SH-SY5Y (cell line): ENCODE measurements at regions not wholly inside any gene's neighbourhood (a gene's known extent, or its start where the extent isn't known, plus 50 kb on each side); places are given as distances from the start of the nearest gene placed in this dataset.

Source experiments
- GATA2 ChIP-seq: IDR thresholded peaks from 2 replicates; pipeline ENCODE4 v1.6.1; 2011; ENCODE audit warnings: mild to moderate bottlenecking, low read depth, low read length
- GATA3 ChIP-seq: IDR thresholded peaks from 2 replicates; pipeline ENCODE4 v1.6.1; 2011; ENCODE audit warnings: low read depth, mild to moderate bottlenecking, low read length, moderate library complexity

DNA sequence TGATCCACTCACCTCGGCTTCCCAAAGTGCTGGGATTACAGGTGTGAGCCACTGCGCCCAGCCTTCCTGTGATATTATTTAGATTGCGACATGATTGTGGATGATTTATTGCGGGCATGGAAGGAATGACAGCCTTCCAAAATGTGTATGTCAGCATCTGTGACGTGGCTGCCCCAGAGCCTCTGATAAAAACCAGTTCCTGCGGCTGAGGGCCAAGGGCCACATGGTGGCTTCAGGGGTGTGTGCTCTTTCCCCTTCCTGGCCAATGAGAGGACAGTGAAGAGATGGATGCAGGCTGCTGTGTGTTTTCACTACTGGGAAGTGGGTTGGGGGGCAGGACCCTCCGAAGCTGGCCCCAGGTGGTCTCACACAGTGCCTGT, 57.4 kb upstream of the HGFAC start:
- no peak for TF ChIP-seq GATA2
- TF ChIP-seq GATA3 = no peak

- no peak for TF ChIP-seq GATA2
- no peak for TF ChIP-seq GATA3
Measured at GRCh38 chr4:3384771-3385710, 56.7 kb upstream of the HGFAC start.

- no peak for TF ChIP-seq GATA2
- no peak for TF ChIP-seq GATA3
Measured at GRCh38 chr4:3385711-3386420, 55.9 kb upstream of the HGFAC start.

GRCh38 chr4:3386526-3386925, 55.2 kb upstream of the HGFAC start:
- TF ChIP-seq GATA3 (no peak), GATA2 (no peak)

- TF ChIP-seq GATA3 (no peak), GATA2 (no peak)
Measured at GRCh38 chr4:3387154-3387942, 54.4 kb upstream of the HGFAC start.

- TF ChIP-seq GATA2 = no peak
Measured at GRCh38 chr4:3387943-3388361, 53.8 kb upstream of the HGFAC start.

GRCh38 chr4:3388471-3389232, 53.1 kb upstream of the HGFAC start:
- no peak for TF ChIP-seq GATA3
- no peak for TF ChIP-seq GATA2

GRCh38 chr4:3389233-3390215, 52.2 kb upstream of the HGFAC start:
- TF ChIP-seq GATA3 = no peak
- TF ChIP-seq GATA2 = no peak

GRCh38 chr4:3390288-3390811, 51.4 kb upstream of the HGFAC start:
- TF ChIP-seq GATA3 (no peak), GATA2 (no peak)

GRCh38 chr4:3391422-3391821, 50.3 kb upstream of the HGFAC start:
- TF ChIP-seq GATA3 (no peak), GATA2 (no peak)
